ENCODE measurements at regions not wholly inside any gene's neighbourhood (a gene's known extent, or its start where the extent isn't known, plus 50 kb on each side); places are given as distances from the start of the nearest gene placed in this dataset.

- no peak overlapping the region for H3K27ac ChIP-seq (ENCODE audit: low read depth in 2 of 2, low read length in 1 of 2)
- H3K4me1 ChIP-seq (ENCODE audit: control insufficient read depth in 1 of 2, insufficient read depth in 2 of 2, low read depth in 1 of 2, low read length in 1 of 2), result no peaks in the 10 kb centered on the region
- no peak for DNase-seq
- H3K36me3 ChIP-seq (replicated peaks in 1 of 2; ENCODE audit: control insufficient read depth in 1 of 2, insufficient read depth in 2 of 2, low read length in 1 of 2), result no peaks in the 10 kb centered on the region
- H3K79me2 ChIP-seq (ENCODE audit: insufficient read depth), result no peaks in the 10 kb centered on the region
- no peak overlapping the region for H3K4me3 ChIP-seq (ENCODE audit: low read depth in 2 of 2, low read length in 1 of 2)
- H3K27me3 ChIP-seq (ENCODE audit: insufficient read depth), result no peaks in the 10 kb centered on the region
- WGBS (ENCODE audit: low lambda C conversion rate), result 11% methylated on average over 4 of the region's 4 CpGs
- H3K4me2 ChIP-seq, result no peak overlapping the region
- TF ChIP-seq TAF1 (IDR thresholded peaks at IDR 0.05; ENCODE audit: borderline replicate concordance, low read depth, low read length) (no peak), RAD21 (IDR thresholded peaks at IDR 0.05; ENCODE audit: low read length) (no peak), POLR2AphosphoS5 (IDR thresholded peaks at IDR 0.05; ENCODE audit: low read depth, low read length) (no peak), FOXJ3 (CRISPR knock-in tag; IDR thresholded peaks at IDR 0.05) (no peak), FOSL2 (IDR thresholded peaks at IDR 0.05; ENCODE audit: borderline replicate concordance, low read depth) (no peak), EZH2phosphoT487 (IDR thresholded peaks at IDR 0.05; ENCODE audit: borderline replicate concordance, low read depth) (no peak), ELF1 (IDR thresholded peaks at IDR 0.05) (no peak), FOXM1 (IDR thresholded peaks at IDR 0.05; ENCODE audit: low read depth) (no peak), NRF1 (IDR thresholded peaks at IDR 0.05; ENCODE audit: low read depth, low read length) (no peak), GABPA (IDR thresholded peaks at IDR 0.05; ENCODE audit: low read depth) (no peak), NFIC (IDR thresholded peaks at IDR 0.05; ENCODE audit: borderline replicate concordance) (no peak), RCOR1 (IDR thresholded peaks at IDR 0.05; ENCODE audit: low read length) (no peak)
- ChIA-PET POLR2A (no interaction called here), CTCF (interaction anchor here (1.3 to 12.6 kb wide), 3 partner anchors 8 to 623 kb away, joined by 3 to 300 read pairs (median 11); no protein-coding TSS in a partner anchor)
- H3F3A ChIP-seq (replicated peaks; ENCODE audit: insufficient read depth), result no peaks in the 10 kb centered on the region
- no peaks in the 10 kb centered on the region for H3K9me2 ChIP-seq
- no peaks in the 10 kb centered on the region for H4K20me1 ChIP-seq (ENCODE audit: insufficient read depth)
- H2AFZ ChIP-seq (ENCODE audit: low read depth), result no peak overlapping the region
- H3K9me3 ChIP-seq, result no peaks in the 10 kb centered on the region
- H3K9ac ChIP-seq, result no peak overlapping the region
These were observed 60.6 kb downstream of the OTOR start for GRCh38 chr20:16808796-16809195.

- no peak for DNase-seq
- Histone ChIP-seq H3K9me3 (no peaks in the 10 kb centered on the region), H3K9ac (no peak overlapping the region), H3K36me3 (replicated peaks in 1 of 2; ENCODE audit: control insufficient read depth in 1 of 2, insufficient read depth in 2 of 2, low read length in 1 of 2) (no peaks in the 10 kb centered on the region), H3K79me2 (ENCODE audit: insufficient read depth) (no peaks in the 10 kb centered on the region), H3K27me3 (ENCODE audit: insufficient read depth) (no peaks in the 10 kb centered on the region), H3F3A (replicated peaks; ENCODE audit: insufficient read depth) (no peaks in the 10 kb centered on the region), H3K4me2 (no peak overlapping the region), H2AFZ (ENCODE audit: low read depth) (no peak overlapping the region), H4K20me1 (ENCODE audit: insufficient read depth) (no peaks in the 10 kb centered on the region), H3K4me1 (ENCODE audit: control insufficient read depth in 1 of 2, insufficient read depth in 2 of 2, low read depth in 1 of 2, low read length in 1 of 2) (no peaks in the 10 kb centered on the region), H3K9me2 (no peaks in the 10 kb centered on the region), H3K27ac (ENCODE audit: low read depth in 2 of 2, low read length in 1 of 2) (no peak overlapping the region), H3K4me3 (ENCODE audit: low read depth in 2 of 2, low read length in 1 of 2) (no peak overlapping the region)
- 42% methylated on average over 3 of the region's 3 CpGs for WGBS (ENCODE audit: low lambda C conversion rate)
- ChIA-PET POLR2A (no interaction called here), CTCF (interaction anchor here (2.6 to 13.4 kb wide), 2 partner anchors 7 to 11 kb away, joined by 19 to 300 read pairs; no protein-coding TSS in a partner anchor)
- no peak for TF ChIP-seq MXI1 (IDR thresholded peaks at IDR 0.05; ENCODE audit: low read depth, low read length)
- no peak for TF ChIP-seq GATA2 (CRISPR knock-in tag; IDR thresholded peaks at IDR 0.05)
- no peak for TF ChIP-seq RCOR1 (IDR thresholded peaks at IDR 0.05; ENCODE audit: low read length)
- TF ChIP-seq JUND (IDR thresholded peaks at IDR 0.05), result no peak
- no peak for TF ChIP-seq MEF2A (IDR thresholded peaks at IDR 0.05; ENCODE audit: borderline replicate concordance, low read depth)
- TF ChIP-seq EZH2phosphoT487 (IDR thresholded peaks at IDR 0.05; ENCODE audit: borderline replicate concordance, low read depth), result no peak
- no peak for TF ChIP-seq IRF3 (IDR thresholded peaks at IDR 0.05; ENCODE audit: low read depth, low read length)
- TF ChIP-seq SMC3 (IDR thresholded peaks at IDR 0.05; ENCODE audit: low read depth, low read length), result no peak
- no peak for TF ChIP-seq RXRA (IDR thresholded peaks at IDR 0.05; ENCODE audit: borderline replicate concordance, low read depth)
- TF ChIP-seq FOXM1 (IDR thresholded peaks at IDR 0.05; ENCODE audit: low read depth), result no peak
- TF ChIP-seq TCF12 (IDR thresholded peaks at IDR 0.05), result no peak
- no peak for TF ChIP-seq EP300 (IDR thresholded peaks at IDR 0.05; ENCODE audit: borderline replicate concordance in 1 of 2, low read depth in 1 of 2, low read length in 1 of 2)
- TF ChIP-seq ZBTB33 (IDR thresholded peaks at IDR 0.05; ENCODE audit: borderline replicate concordance, low read depth), result no peak
- TF ChIP-seq CTCF (IDR thresholded peaks at IDR 0.05), result no peak
- no peak for TF ChIP-seq USF2 (IDR thresholded peaks at IDR 0.05; ENCODE audit: borderline replicate concordance, low read depth, low read length)
These were observed 62.1 kb downstream of the OTOR start for GRCh38 chr20:16810216-16810615.

Measured in SK-N-SH (cell line).